GM21526 (cell line): ENCODE measurements at regions not wholly inside any gene's neighbourhood (a gene's known extent, or its start where the extent isn't known, plus 50 kb on each side); places are given as distances from the start of the nearest gene placed in this dataset.

ENCODE experiments used
- ATAC-seq: cut with Tn5 transposase; IDR thresholded peaks from one replicate; pipeline ENCODE4 v1.9.1; 2021; ENCODE audit warnings: moderate library complexity; ENCODE audit not compliant: unreplicated experiment, low FRiP score

DNA sequence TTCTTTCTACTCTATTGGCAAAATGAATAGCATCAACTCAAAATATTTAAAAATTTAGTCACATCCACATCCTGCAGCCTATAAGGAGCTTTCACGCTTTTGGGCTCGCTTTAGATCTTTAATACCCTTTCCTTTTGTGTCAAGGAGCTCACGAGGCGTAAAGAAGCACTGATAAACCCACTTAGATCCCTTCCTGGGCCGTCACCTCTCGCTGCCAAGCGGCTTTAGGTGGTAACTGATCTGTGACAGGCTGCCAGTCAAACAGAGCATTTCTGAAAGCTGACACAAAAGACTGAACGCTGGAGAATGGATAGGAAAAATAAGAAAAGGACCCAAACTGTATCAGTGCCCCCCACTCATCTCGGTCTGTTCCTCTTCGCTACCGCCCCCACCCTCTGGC, 385.7 kb upstream of the MMS22L start:
- ATAC-seq: peak; percentile 35

DNA sequence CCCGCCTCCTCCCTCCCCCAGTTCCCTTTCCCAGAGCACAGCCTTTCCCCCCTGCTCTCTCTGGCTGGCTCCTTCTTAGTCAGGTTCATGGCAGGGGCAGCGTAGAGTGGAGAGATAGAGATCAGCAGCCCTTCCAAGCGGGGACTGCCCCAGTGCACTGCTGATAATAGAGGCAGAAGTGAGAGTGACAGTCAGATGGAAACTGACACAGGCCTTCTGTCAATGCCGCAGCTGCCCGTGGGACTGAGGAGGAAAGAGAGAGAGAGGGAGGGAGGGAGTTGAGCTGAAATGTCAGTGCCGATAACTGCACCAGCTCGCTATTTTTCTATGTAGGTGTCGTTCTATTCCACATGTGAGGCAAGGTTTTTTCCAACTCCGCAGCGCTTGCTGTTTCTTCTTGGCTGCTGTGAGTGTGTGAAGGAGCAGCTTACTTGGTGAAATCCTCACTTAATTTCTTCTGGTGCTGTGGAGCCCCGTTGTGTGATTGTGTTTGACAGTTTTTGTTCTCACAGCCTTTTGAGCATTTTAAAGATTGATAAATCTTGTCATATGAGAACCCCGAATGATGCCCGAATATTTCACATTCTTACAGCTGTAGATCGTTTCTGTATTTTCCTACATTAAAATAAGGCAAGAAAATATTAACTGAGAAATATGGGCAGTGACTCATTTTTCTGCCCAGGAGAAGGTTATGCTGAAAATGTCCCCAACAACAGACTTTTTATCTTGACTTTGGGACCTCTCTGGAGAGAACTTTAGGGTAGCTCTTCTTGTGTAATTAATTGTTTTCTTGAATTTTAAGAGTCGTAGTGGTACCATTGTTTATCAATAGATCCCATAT, 386.4 kb upstream of the MMS22L start:
- ATAC-seq: peak; percentile 100

DNA sequence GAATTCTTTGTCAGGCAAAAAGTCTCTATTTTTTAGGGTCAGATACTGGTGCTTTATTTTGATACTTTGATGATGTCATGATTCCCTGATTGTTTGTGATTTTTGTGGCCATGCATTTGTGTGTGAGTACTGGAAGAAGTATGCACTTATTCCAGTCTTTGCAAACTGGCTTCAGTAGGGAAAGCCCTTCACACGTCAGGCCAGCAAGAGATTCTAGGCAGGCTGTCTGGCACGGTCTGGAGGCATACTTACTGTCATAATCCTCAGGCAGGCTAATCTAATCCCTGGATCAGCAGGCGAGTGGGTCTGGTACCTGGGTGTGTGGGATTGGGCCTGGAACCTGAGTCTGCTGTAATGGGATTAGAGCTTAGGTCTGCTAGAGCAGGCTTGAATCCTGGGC, 391.8 kb upstream of the MMS22L start:
- ATAC-seq: no peak

DNA sequence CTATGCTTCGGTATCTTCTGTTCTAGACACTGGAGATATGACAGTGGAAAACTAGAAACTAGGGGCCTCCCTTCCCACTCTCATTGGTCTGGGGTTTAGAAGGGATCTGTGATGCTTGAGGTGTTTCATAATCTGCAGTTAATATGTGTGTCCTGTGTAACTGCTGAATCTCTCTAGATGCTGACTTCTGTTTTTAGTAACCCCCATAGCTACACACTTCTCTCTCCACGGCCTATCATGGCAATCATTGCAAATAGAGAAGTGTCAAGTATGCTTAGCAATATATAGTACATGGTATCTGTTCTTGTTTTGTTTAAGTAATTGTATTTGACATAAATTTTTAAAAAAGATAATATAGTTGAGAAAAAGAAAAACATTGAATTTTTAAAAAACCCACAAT, 394.6 kb upstream of the MMS22L start:
- no peak for ATAC-seq

DNA sequence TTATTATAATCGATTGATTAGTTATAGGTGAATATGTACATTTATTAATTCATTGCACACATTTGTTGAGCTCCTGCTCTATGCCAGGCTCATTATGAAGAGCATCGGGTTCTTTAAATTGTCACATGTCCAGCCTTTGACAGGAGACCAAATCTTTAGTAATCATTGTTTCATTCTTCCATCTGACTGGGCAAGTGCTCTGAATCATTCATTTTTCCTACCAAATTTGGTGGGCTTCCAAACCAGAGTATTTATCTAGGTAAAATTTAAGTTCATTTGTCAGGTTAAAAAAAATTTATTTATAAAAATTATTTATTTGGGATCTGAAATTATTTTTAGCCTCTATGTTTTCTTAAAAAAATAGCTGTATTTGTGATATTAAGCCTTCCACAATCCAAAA, 404.9 kb upstream of the MMS22L start:
- ATAC-seq: no peak

DNA sequence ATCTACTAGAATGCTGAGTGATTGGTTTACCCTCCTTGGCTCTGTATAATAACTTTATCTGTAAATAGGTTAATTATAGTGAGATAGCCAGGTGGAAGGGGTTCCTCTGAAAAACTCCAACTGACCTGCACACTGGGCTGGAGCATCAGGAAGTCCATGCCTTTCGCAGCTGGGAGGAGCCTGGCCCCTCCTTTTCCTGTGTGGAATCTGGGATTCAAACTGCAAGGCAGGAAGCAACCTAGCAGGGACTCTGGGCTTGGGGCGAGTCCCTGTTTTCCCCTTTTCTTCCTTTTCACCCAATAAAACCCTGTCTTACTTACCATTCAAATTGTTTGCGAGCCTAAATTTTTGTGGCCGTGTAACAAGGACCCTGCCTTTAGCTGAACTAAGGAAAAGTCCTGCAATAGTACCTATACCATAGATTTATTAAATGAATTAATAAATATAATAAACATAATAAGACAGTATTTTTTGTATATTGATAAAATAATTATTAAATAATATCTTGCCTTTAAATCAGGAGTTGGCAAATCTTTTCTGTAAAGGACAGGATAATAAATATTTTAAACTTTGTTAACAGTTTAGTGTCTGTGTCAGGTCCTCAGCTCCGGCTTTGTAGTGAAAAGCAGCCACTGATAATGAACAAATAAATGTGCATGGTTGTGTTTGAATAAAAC, 406.2 kb upstream of the MMS22L start:
- ATAC-seq: no peak

DNA sequence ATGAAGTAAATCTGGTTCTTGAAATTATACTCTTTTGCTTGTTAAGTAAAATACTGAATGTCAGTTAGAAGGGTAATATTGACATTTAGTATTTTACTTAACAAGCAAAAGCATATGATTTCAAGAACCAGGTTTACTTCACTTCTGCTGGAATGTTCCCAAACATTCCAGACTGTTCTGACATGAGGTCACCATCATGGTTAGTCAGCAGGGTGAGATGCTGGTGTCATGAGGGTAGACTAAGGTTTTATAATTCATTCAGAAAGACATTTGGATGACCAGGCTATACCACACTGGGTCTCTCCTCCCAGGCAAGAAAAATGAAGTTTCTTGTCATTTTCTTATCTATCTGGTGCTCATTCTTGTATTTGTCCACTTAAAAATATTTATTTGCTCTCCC, 414.4 kb upstream of the MMS22L start:
- no peak for ATAC-seq

DNA sequence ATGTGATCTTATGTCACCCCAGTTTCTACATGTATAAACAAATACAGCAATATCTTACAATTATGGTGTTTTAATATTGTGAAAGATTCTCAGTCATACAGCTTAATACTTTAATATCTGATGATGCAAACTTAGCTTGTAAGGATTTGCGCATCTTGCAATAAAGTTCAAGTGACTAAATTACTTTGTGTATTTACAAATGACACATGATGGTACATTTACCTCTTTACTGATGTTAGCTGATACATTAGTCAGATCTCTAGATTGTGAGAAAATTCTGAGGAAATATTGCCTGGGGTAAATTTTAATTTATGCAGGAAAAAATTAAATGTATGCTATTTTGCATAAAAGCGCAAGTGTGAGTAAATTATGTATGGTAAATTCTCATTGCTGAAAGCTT, 418.8 kb upstream of the MMS22L start:
- ATAC-seq: no peak

DNA sequence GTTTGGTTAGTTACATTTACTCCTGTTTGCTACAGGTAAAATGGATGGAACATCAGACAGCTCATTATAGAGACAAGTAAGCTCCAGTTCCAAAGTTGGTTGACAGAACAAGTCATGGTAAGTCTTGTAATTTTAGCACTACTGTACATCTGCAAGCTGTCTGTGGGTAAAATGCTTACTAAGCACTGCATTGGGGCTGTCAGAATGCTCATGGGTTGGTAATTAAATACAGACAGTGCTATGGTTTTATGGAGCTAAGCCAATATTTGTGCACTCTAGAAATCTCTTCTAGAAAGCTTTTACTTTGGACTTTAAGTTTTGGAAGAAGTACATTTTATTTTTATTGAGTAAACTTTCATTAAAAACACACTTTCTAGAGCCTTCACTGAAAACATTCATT, 419.2 kb upstream of the MMS22L start:
- ATAC-seq: no peak

DNA sequence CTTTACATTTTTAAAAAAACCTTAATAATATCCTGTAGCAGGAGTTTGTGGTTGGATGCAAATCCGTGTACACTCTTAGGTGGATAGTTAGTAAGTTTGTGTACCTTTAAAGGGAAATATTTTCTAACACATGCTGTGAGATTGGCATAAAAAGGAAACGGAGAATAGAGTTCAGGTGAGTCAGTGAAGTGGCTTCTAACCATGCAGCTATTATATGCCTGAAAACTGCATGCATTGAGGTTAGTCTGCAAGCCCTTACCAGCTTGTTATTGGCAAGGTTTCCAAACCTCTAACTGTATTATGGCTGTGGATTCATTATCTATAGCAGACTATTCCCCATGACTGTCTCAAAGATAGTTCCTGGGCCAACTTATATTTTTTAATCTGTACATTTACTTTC, 420.6 kb upstream of the MMS22L start:
- no peak for ATAC-seq

DNA sequence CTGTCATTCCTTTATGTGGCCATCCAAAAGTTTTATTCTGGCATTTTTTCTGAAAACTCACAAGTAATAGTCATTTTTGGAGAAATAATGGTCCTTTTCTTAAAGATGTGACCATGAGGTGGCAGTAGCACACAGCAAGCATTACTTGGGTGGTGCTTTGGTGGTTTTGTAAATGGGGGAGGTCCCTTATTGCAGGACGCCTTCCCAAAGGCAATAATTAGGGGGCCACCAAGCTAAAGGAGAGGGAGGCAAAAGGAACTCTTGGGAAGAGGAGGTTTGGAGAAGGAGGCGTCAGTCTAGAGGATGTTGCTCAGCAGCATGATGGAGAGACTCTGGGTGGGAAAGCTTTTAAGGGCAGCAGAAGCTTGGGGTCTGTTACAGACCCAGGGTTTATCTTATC, 422.6 kb upstream of the MMS22L start:
- no peak for ATAC-seq

DNA sequence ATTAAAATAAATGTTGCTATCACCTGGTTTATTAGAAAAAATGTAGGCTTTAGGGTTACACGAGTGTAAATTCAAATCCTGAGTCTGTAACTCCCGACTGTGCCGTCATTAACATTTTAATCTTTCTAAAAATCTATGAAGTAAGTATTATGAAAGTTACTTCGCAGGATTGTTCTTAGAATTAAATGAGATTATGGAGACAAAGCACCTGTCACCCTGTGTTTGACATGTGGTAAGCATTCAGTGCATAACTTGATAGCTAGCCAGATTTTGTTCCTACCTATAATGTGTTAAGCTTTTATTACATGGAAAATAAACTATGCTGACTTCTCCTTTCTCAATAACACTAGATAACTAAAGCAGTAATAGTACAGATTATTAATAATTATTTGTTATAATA, 429.7 kb upstream of the MMS22L start:
- ATAC-seq: no peak

DNA sequence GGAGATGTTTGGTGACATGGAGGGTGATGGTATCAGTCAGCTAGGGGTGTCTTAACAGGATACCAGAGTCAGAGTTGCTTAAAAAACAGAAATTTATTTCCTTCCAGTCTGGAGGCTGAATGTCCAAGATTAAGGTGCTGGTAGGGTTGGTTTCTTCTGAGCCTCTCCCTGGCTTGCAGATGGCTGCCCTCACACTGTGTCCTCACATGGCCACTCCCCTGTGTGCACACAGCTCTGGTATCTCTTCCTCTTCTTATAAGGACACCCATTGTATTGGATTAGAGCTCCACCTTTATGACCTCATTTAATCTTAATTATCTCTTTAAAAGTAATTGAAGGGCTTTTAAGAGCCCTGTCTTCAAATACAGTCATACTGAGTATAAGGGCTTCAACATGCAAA, 431.8 kb upstream of the MMS22L start:
- no peak for ATAC-seq

DNA sequence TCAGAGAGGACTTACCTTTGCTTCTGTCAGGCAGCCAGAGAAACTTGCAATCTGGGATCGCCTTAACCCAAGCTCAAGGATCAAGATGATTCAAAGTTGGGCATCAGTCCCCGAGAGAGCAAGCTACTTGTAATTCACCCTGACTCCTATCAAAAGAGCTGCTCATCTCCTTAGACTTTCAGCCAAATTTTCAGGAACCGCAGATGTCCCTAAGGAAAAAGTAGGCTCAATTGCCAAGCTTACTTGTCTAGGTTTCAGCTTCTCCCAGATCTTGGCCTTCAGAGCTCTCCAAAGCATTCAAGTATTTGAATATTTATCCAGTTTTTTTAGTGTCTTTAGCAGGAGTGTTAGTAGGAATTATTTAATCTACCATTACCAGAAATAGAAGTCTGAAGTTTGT, 434.1 kb upstream of the MMS22L start:
- ATAC-seq: no peak

DNA sequence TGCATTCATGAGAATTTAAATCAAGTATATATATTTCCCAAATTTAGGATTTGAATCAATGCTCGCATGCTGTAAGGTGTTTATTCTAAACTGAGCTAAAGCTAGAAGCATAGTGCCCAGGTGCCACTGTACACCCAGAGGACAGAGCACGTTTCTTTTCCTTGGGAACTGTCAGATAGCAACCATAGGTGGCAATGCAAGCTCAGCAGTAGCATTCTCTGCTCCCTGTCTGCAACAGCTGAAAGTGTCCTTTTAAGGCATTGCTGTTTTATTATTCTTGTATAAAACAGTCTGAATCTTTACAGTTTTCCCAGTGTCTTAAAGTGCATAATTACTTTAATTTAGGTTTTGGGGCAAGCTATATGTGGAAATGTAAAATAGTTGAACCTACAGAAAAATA, 443.4 kb upstream of the MMS22L start:
- no peak for ATAC-seq

DNA sequence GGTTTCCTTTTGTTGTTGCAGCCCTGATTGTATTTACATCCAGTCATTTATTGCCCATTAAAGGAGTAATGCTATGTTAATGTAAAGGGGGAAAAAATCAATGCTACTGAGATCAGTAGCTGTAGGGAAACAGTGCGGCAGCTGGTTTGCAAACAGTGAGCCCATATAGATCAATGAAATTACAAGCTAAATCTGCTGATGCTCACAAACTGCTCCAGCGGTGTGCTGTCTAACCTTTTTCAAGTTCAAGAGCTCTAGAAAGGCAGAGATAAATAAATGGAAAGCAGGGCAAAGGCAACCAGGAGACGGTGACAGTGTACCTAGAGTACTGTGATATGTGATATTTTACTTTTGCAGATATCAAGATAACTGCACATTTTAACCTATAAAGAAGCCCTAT, 449.0 kb upstream of the MMS22L start:
- no peak for ATAC-seq

DNA sequence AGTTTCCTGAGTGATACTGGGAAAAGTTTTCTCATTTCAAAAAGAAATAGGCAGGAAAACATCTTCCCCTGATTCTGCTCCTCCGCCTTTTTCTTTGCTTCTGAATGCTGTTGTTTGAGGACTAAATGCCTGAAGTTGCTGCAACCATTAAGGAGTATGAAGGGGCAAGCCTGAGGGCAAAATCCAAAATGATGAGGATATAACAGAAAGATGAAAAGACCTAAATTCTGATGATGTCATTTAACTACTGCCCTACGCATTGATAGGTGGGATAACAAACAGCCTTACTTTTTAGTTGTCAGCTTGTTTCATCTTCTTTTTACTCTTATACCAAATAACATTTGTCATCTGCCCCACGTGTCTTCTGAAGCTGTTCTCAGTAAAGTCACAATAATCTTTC, 474.6 kb upstream of the MMS22L start:
- ATAC-seq: no peak

DNA sequence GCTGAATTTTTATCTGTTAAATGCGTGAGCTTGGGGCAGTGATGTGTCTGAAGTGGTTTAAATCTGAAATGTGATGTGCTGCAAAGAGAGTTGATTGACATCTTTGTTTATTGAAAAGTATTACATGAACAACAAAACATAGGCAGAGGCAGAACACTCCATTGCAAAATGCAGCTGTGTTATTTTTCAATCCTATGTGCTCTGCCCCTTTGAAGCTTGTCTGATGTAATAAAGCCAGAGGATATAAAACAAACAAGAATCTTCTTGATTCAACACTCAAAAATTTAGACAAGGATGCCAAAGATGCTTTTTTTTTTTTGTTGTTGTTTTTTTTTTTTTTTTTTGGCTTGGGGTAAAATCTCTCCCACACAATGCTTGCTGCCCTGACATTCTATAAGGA, 482.4 kb upstream of the MMS22L start:
- no peak for ATAC-seq

DNA sequence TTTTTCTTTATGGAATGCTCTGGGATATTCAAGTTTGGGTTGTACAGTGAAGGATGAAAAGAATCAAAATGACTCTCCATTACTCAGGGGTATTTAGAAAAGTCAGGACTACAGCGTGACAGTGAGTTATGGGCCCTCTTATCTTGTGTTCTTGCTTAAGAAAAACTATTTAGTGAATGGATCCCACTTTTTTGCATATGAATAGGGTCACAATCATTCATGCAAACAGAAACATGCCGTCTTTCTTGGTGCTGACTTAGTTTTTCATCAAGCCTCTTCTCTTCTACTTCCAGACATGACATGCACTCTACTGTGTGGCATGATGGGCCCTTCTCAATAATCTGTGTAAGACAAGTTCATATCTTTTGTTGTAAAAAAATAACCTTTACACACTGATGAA, 488.4 kb upstream of the MMS22L start:
- ATAC-seq: no peak

DNA sequence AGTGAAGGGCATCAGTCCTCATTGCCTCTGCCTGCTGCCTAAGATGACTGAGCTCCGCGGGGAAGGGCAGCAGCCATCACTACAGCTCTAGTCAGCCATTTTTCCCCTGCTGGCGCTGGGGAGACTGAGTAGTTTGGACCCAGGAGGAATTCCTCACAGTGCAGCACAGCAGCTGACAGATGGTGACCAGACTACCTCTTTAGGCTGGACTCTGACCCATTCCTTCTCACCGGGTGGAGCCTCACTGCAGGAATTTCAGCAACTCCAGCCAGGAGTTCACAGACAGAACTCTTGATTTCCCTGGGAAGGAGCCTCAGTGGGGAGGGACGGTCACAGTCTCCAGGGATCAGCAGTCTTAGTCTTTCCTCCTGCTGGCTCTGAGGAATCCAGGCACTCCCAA, 492.0 kb upstream of the MMS22L start:
- ATAC-seq: no peak

DNA sequence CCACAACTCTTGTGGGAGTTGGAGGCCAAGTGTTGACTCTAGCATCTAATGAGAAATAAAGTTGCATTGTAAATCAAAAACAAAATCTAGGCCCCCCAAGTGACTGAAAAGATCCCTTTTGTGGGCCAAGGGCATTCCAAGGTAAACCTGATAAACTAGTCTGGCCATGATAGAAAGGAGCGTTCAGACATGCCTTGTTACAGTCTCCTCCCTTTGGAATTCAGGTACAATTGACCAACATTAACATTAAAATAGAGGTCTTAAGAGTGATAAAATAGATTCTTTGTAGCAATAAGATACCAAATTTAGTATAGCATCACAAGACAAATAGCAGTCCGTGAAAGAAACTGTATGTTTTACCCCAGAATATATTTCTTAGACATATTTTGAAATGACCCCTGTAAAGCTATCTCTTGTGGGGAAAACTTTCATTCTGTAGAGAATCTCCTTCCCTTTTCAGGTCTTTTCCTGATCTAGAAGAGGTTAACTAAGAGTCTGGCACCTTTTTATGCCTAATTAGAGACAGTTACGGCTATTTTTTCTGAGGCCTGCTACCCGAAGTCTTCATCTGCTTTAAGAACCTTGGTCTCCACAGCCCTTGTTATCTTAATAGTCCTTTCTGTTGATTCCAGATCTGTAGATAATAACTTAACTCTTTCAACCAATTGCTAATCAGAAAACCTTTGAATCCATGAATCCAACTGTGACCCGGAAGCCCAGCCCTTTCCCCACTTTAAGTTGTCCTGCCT, 495.4 kb upstream of the MMS22L start:
- no peak for ATAC-seq
